ENCODE measurements at regions not wholly inside any gene's neighbourhood (a gene's known extent, or its start where the extent isn't known, plus 50 kb on each side); places are given as distances from the start of the nearest gene placed in this dataset.

- TF ChIP-seq, protein P1, sequence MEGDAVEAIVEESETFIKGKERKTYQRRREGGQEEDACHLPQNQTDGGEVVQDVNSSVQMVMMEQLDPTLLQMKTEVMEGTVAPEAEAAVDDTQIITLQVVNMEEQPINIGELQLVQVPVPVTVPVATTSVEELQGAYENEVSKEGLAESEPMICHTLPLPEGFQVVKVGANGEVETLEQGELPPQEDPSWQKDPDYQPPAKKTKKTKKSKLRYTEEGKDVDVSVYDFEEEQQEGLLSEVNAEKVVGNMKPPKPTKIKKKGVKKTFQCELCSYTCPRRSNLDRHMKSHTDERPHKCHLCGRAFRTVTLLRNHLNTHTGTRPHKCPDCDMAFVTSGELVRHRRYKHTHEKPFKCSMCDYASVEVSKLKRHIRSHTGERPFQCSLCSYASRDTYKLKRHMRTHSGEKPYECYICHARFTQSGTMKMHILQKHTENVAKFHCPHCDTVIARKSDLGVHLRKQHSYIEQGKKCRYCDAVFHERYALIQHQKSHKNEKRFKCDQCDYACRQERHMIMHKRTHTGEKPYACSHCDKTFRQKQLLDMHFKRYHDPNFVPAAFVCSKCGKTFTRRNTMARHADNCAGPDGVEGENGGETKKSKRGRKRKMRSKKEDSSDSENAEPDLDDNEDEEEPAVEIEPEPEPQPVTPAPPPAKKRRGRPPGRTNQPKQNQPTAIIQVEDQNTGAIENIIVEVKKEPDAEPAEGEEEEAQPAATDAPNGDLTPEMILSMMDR (IDR thresholded peaks at IDR 0.05; ENCODE audit: low read depth, low read length), result no peak
- TF ChIP-seq EZH2phosphoT487 (IDR thresholded peaks at IDR 0.05; ENCODE audit: low read depth), result no peak
These were observed 144.0 kb downstream of the SEC23A start for GRCh38 chr14:38959021-38959420.

Measured in OCI-LY3 (cell line).